ENCODE measurements at regions not wholly inside any gene's neighbourhood (a gene's known extent, or its start where the extent isn't known, plus 50 kb on each side); places are given as distances from the start of the nearest gene placed in this dataset.

- Mint-ChIP-seq H3K4me1 (no peaks in the 10 kb centered on the region), H3K27me3 (peaks cover 7% of the 10 kb centered on the region), H3K36me3 (ENCODE audit: low read depth) (no peaks in the 10 kb centered on the region), H3K4me3 (no peak overlapping the region), H3K9me3 (ENCODE audit: low read depth) (no peaks in the 10 kb centered on the region), H3K27ac (no peak overlapping the region)
- DNase-seq (no peak), ATAC-seq (no peak)
- intact Hi-C loops (cut with DNase I, micrococcal nuclease) = no loop called here
- CTCF ChIA-PET = interaction anchor here (3.4 kb wide), 1 partner anchor 11 kb away, joined by 12 read pairs; no protein-coding TSS in a partner anchor
- POLR2A ChIA-PET = no interaction called here
Observed at GRCh38 chr15:35741395-35741794, 195.4 kb upstream of the DPH6 start.

DNA sequence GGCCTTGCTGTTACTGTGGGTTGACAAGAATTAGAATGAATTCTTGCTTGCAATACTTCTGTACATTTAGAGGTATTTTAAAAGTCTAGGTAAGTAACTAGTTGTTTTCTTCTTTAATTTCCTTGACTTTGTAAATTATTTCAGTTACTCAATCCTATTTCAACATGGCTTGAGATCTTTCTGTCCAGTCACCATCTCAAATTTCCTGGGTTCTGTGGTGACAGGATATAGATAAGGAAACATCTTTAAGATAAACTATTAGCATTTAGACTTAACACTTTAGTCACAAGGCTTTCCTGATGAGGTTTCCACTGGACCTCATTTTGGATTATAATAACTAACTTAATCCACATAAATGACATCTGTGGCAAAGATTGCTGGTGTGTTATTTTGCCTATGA is 195.9 kb upstream of the DPH6 start:
- ChIA-PET POLR2A (no interaction called here), CTCF (interaction anchor here (0.5 kb wide), 1 partner anchor 24 kb away, joined by 3 read pairs; no protein-coding TSS in a partner anchor)
- Mint-ChIP-seq H3K4me1 (no peaks in the 10 kb centered on the region), H3K36me3 (ENCODE audit: low read depth) (no peaks in the 10 kb centered on the region), H3K27me3 (peaks cover 9% of the 10 kb centered on the region), H3K9me3 (ENCODE audit: low read depth) (no peaks in the 10 kb centered on the region), H3K4me3 (no peak overlapping the region), H3K27ac (no peak overlapping the region)
- no peak for ATAC-seq
- intact Hi-C loops (cut with DNase I, micrococcal nuclease) = no loop called here
- DNase-seq = no peak

- ChIA-PET CTCF (interaction anchor here (1.8 kb wide), 1 partner anchor 9 kb away, joined by 3 read pairs; no protein-coding TSS in a partner anchor), POLR2A (no interaction called here)
Observed at GRCh38 chr15:35743321-35743720, 197.4 kb upstream of the DPH6 start.

DNA sequence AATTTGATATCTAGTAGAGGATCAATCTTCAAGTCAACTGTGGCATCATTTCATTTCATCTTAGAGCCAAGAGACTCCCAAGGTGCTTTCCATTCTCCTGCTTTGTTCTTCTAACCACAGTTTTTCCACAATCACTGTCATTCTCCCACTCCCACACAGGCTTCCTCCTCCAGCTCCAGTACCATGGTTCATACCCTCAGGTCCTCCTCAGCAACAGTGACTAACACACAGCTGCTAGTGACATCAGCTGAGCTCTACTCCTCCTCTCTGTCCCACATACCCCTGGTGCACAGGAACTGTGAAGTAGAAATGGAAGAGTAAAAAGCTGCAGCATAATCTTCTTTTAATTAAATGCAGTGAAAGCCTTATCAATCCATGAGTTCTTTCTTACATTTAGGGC is 200.2 kb upstream of the DPH6 start:
- POLR2A ChIA-PET = no interaction called here
- Mint-ChIP-seq H3K36me3 (ENCODE audit: low read depth) (no peaks in the 10 kb centered on the region), H3K27me3 (peaks cover 14% of the 10 kb centered on the region), H3K9me3 (ENCODE audit: low read depth) (no peaks in the 10 kb centered on the region), H3K4me1 (no peaks in the 10 kb centered on the region), H3K27ac (no peak overlapping the region), H3K4me3 (no peak overlapping the region)
- CTCF ChIA-PET = no interaction called here
- no peak for DNase-seq
- no peak for ATAC-seq
- intact Hi-C loops (cut with DNase I, micrococcal nuclease) = no loop called here

More at GRCh38 chr15:35743321-35743720, 197.4 kb upstream of the DPH6 start:
- H3K27ac Mint-ChIP-seq = no peak overlapping the region
- peaks cover 11% of the 10 kb centered on the region for H3K27me3 Mint-ChIP-seq
- ATAC-seq (no peak), DNase-seq (no peak)
- H3K9me3 Mint-ChIP-seq (ENCODE audit: low read depth) = no peaks in the 10 kb centered on the region
- no peak overlapping the region for H3K4me3 Mint-ChIP-seq
- H3K4me1 Mint-ChIP-seq = no peaks in the 10 kb centered on the region
- no peaks in the 10 kb centered on the region for H3K36me3 Mint-ChIP-seq (ENCODE audit: low read depth)
- intact Hi-C loops (cut with DNase I, micrococcal nuclease) = no loop called here

- ChIA-PET POLR2A (no interaction called here), CTCF (no interaction called here)
- no peaks in the 10 kb centered on the region for H3K4me1 Mint-ChIP-seq
- H3K27ac Mint-ChIP-seq = no peak overlapping the region
- no peaks in the 10 kb centered on the region for H3K36me3 Mint-ChIP-seq (ENCODE audit: low read depth)
- intact Hi-C loops (cut with DNase I, micrococcal nuclease) = no loop called here
- H3K9me3 Mint-ChIP-seq (ENCODE audit: low read depth) = no peaks in the 10 kb centered on the region
- DNase-seq = no peak
- H3K27me3 Mint-ChIP-seq = peaks cover 16% of the 10 kb centered on the region
- no peak for ATAC-seq
- no peak overlapping the region for H3K4me3 Mint-ChIP-seq
Observed at GRCh38 chr15:35748105-35748504, 202.1 kb upstream of the DPH6 start.

DNA sequence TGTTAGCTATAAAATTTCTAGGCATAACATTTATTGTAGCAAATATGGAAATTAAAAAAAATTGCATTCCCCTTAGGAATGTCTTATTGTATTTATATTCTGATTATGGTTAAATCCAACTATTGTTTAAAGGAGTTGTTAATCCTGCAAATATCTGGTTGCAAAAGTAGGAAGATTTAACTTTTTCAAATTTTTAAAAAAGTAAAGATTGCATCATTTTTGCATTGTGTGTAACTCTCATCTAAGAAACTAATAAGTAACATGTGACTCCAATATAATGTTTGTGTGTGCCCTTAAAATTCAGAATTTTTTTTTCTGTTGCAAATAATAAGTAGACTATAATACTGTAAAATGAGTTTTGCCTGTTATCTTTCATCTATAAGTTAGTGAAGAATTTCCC is 204.1 kb upstream of the DPH6 start:
- ChIA-PET POLR2A (no interaction called here), CTCF (interaction anchor here (0.6 to 2.1 kb wide), 4 partner anchors 20 to 1196 kb away, joined by 3 to 7 read pairs (median 4); no protein-coding TSS in a partner anchor)
- Mint-ChIP-seq H3K4me3 (no peak overlapping the region), H3K27me3 (peaks cover 13% of the 10 kb centered on the region), H3K27ac (no peak overlapping the region), H3K4me1 (no peaks in the 10 kb centered on the region), H3K36me3 (ENCODE audit: low read depth) (no peaks in the 10 kb centered on the region), H3K9me3 (ENCODE audit: low read depth) (no peaks in the 10 kb centered on the region)
- DNase-seq (no peak), ATAC-seq (no peak)
- intact Hi-C loops (cut with DNase I, micrococcal nuclease) = loop anchor here in 1 of 2 experiments (5.0 to 10.0 kb wide), 2 partner anchors 233 to 1385 kb away; no protein-coding TSS in a partner anchor

GRCh38 chr15:35751413-35752133 is 205.6 kb upstream of the DPH6 start:
- Mint-ChIP-seq H3K9me3 (ENCODE audit: low read depth) (no peaks in the 10 kb centered on the region), H3K36me3 (ENCODE audit: low read depth) (no peaks in the 10 kb centered on the region), H3K4me1 (no peaks in the 10 kb centered on the region), H3K27ac (no peak overlapping the region), H3K27me3 (peaks cover 10% of the 10 kb centered on the region), H3K4me3 (no peak overlapping the region)
- POLR2A ChIA-PET = no interaction called here
- peak; percentile 74 for DNase-seq
- intact Hi-C loops (cut with DNase I, micrococcal nuclease) = loop anchor here in 1 of 2 experiments (5.0 to 10.0 kb wide), 2 partner anchors 234 to 1383 kb away; no protein-coding TSS in a partner anchor
- ATAC-seq = peak; percentile 26
- CTCF ChIA-PET = interaction anchor here (0.8 to 2.4 kb wide), 18 partner anchors 8 to 234 kb away, joined by 3 to 12 read pairs (median 4); no protein-coding TSS in a partner anchor

- POLR2A ChIA-PET = no interaction called here
- intact Hi-C loops (cut with DNase I, micrococcal nuclease) = loop anchor here in 1 of 2 experiments (5.0 to 10.0 kb wide), 2 partner anchors 235 to 1383 kb away; no protein-coding TSS in a partner anchor
- CTCF ChIA-PET = interaction anchor here (0.8 to 2.4 kb wide), 14 partner anchors 8 to 234 kb away, joined by 3 to 12 read pairs (median 4); no protein-coding TSS in a partner anchor
- no peaks in the 10 kb centered on the region for H3K9me3 Mint-ChIP-seq (ENCODE audit: low read depth)
- no peaks in the 10 kb centered on the region for H3K36me3 Mint-ChIP-seq (ENCODE audit: low read depth)
- no peak overlapping the region for H3K4me3 Mint-ChIP-seq
- DNase-seq = no peak
- H3K27ac Mint-ChIP-seq = no peak overlapping the region
- no peak for ATAC-seq
- no peaks in the 10 kb centered on the region for H3K4me1 Mint-ChIP-seq
- H3K27me3 Mint-ChIP-seq = peaks cover 8% of the 10 kb centered on the region
Observed at GRCh38 chr15:35752134-35752466, 206.1 kb upstream of the DPH6 start.

DNA sequence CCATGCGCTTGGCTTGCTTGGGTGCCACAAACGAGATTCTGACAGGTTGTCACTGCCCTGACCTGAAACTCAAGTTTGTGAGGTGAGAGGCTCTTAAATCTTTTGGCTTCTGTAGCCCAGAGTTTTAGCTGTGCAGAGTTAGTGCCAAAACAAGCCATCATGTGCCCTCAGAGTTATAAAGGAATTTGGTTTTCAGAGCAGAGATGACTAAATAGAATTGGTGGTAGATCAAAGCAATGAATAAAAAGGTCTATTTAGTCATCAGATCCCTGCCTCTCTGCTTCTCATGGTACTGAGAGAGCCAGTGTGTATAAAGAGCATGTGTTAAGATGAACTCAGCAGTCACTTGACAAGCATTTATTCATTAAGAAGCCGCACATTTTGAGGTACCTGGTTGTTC is 207.5 kb upstream of the DPH6 start:
- intact Hi-C loops (cut with DNase I, micrococcal nuclease) = loop anchor here in 1 of 2 experiments (5.0 to 10.0 kb wide), 2 partner anchors 236 to 1381 kb away; no protein-coding TSS in a partner anchor
- no peak for ATAC-seq
- no peaks in the 10 kb centered on the region for H3K4me1 Mint-ChIP-seq
- H3K4me3 Mint-ChIP-seq = no peak overlapping the region
- no peak for DNase-seq
- H3K27me3 Mint-ChIP-seq = peaks cover 11% of the 10 kb centered on the region
- ChIA-PET POLR2A (interaction anchor here (0.6 kb wide), 1 partner anchor 122 kb away, joined by 3 read pairs; no protein-coding TSS in a partner anchor), CTCF (interaction anchor here (0.7 kb wide), 1 partner anchor 1068 kb away, joined by 3 read pairs; no protein-coding TSS in a partner anchor)
- no peaks in the 10 kb centered on the region for H3K9me3 Mint-ChIP-seq (ENCODE audit: low read depth)
- no peaks in the 10 kb centered on the region for H3K36me3 Mint-ChIP-seq (ENCODE audit: low read depth)
- no peak overlapping the region for H3K27ac Mint-ChIP-seq

- H3K4me3 Mint-ChIP-seq = no peak overlapping the region
- intact Hi-C loops (cut with DNase I, micrococcal nuclease) = loop anchor here in 1 of 2 experiments (10.0 kb wide), 1 partner anchor 1379 kb away; no protein-coding TSS in a partner anchor
Observed at GRCh38 chr15:35755237-35755802, 209.4 kb upstream of the DPH6 start.

DNA sequence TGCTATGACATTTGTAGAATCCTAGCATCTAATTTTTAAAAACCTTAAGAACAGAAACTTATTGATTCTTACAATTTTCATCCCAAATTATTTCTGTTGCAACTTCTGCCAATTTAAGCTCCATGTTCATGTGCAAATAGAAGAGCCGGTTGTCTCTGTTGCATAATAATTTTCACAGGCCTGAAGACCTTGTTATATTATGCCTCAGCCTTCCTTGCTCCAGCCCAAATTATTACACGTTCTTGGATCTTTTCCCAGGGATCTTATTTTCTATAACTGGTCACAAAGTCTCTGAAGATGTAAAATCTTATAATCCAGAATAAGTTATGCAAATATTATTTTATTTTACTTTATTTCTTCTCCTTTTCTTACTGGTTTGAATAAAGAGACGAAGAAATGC is 210.7 kb upstream of the DPH6 start:
- Mint-ChIP-seq H3K9me3 (ENCODE audit: low read depth) (no peaks in the 10 kb centered on the region), H3K27me3 (peaks cover 8% of the 10 kb centered on the region), H3K4me1 (no peaks in the 10 kb centered on the region), H3K4me3 (no peak overlapping the region), H3K27ac (no peak overlapping the region), H3K36me3 (ENCODE audit: low read depth) (no peaks in the 10 kb centered on the region)
- CTCF ChIA-PET = no interaction called here
- POLR2A ChIA-PET = no interaction called here
- intact Hi-C loops (cut with DNase I, micrococcal nuclease) = loop anchor here in 1 of 2 experiments (10.0 kb wide), 1 partner anchor 1378 kb away; no protein-coding TSS in a partner anchor
- DNase-seq = no peak
- ATAC-seq = no peak

More at GRCh38 chr15:35755237-35755802, 209.4 kb upstream of the DPH6 start:
- H3K27me3 Mint-ChIP-seq = peaks cover 13% of the 10 kb centered on the region
- no peaks in the 10 kb centered on the region for H3K4me1 Mint-ChIP-seq
- no peak for ATAC-seq
- ChIA-PET CTCF (interaction anchor here (0.6 kb wide), 1 partner anchor 511 kb away, joined by 3 read pairs; no protein-coding TSS in a partner anchor), POLR2A (no interaction called here)
- no peak overlapping the region for H3K27ac Mint-ChIP-seq
- H3K9me3 Mint-ChIP-seq (ENCODE audit: low read depth) = no peaks in the 10 kb centered on the region
- DNase-seq = no peak
- no peaks in the 10 kb centered on the region for H3K36me3 Mint-ChIP-seq (ENCODE audit: low read depth)

Data from activated CD4-positive, alpha-beta T cell treated with anti-CD3 and anti-CD28 coated beads for 36 hours (primary cell).